Adrenal gland (tissue), 9 donors: ENCODE measurements at regions not wholly inside any gene's neighbourhood (a gene's known extent, or its start where the extent isn't known, plus 50 kb on each side); places are given as distances from the start of the nearest gene placed in this dataset.

Experiments used
- DNase-seq, 7 donors: peaks; one replicate each; pipeline ENCODE4 v3.0.0-alpha.2; 2019 to 2020
- H3K27ac ChIP-seq, 5 donors: fragments of 200-600 bp; sonication (generic) in 4 of 5; 1 replicate in 3 of 5; 2 replicates in 2 of 5; pipeline versions ENCODE4 v1.5.1 to v1.8.0; 2016 to 2020; ENCODE audit warnings: mild to moderate bottlenecking in 1 of 5
- H3K27me3 ChIP-seq: fragments of 200-600 bp; 2 replicates; pipeline ENCODE4 v1.8.0; 2021
- H3K36me3 ChIP-seq, 2 donors: fragments of 200-600 bp; replicated peaks in 1 of 2; 1 replicate in 1 of 2; 2 replicates in 1 of 2; pipeline versions ENCODE4 v1.5.1 to v1.8.0; 2018 to 2022
- H3K4me1 ChIP-seq, 2 donors: fragments of 200-600 bp; replicated peaks in 1 of 2; 1 replicate in 1 of 2; 2 replicates in 1 of 2; pipeline versions ENCODE4 v1.5.1 to v1.8.0; 2018 to 2021
- H3K4me3 ChIP-seq, 4 donors: fragments of 200-600 bp; sonication (generic) in 3 of 4; one replicate each; pipeline ENCODE4 v1.5.1; 2016 to 2018
- H3K9me3 ChIP-seq, 3 donors: fragments of 200-600 bp; sonication (generic) in 1 of 3; replicated peaks in 1 of 3; 1 replicate in 2 of 3; 2 replicates in 1 of 3; pipeline versions ENCODE4 v1.5.1 to v1.8.0; 2016 to 2021
- CTCF ChIP-seq, 6 experiments: fragments of 450-650 bp in 4 of 6; fragments of 200-600 bp in 2 of 6; sonication (generic) in 1 of 6; IDR thresholded peaks; 1 replicate in 5 of 6; 2 replicates in 1 of 6; pipeline versions ENCODE4 v1.5.1 to v1.8.0; 2016 to 2021; ENCODE audit warnings: antibody characterized with exemption in 6 of 6, mild to moderate bottlenecking in 2 of 6, moderate library complexity in 1 of 6
- POLR2A ChIP-seq, 2 donors: fragments of 450-650 bp; IDR thresholded peaks; one replicate each; pipeline ENCODE4 v1.6.1; 2017; ENCODE audit warnings: antibody characterized with exemption in 2 of 2, mild to moderate bottlenecking in 2 of 2, moderate library complexity in 1 of 2
- WGBS, 4 donors: extraction: QIAGEN DNeasy Blood & Tissue Kit in 2 of 4; methylation state at CpG; one replicate each; pipeline versions ENCODE4 v1.1.5 to v1.1.7; 2013 to 2017; 5-methylcytosine and 5-hydroxymethylcytosine counted together
- intact Hi-C, 2 donors: fragments of 100-400 bp; cut with DNase I; formaldehyde crosslinking; loops; one replicate each; pipeline versions ENCODE4 v1.14.1 to v1.15.0; 2022 to 2023
- donor health status: healthy with polysubstance abuse.
- donor health status: Bipolar disorder and iron deficiency.
- donor health status: DM: yes; HTN: yes; CAD: no.
- donor health status: DM: no; HTN: no; CAD: no.
- donor health status: DM: no; HTN: no; CAD: no.

GRCh38 chrX:131782646-131783045, 238.8 kb downstream of the OR13H1 start:
- no peaks in the 10 kb centered on the region for H3K9me3 ChIP-seq
- no peak overlapping the region for H3K27ac ChIP-seq
- H3K36me3 ChIP-seq = no peaks in the 10 kb centered on the region
- no peaks in the 10 kb centered on the region for H3K27me3 ChIP-seq
- H3K4me3 ChIP-seq = no peak overlapping the region
- no peak for DNase-seq
- no peak for TF ChIP-seq CTCF (IDR thresholded peaks at IDR 0.05)
- TF ChIP-seq POLR2A (IDR thresholded peaks at IDR 0.05) = no peak
- H3K4me1 ChIP-seq = peaks cover 0 to 6% of the 10 kb centered on the region in 2 donors
- WGBS, 4 donors = 57 to 100% (median 85%) methylated on average over 1 of the region's 1 CpG
- intact Hi-C loops = no loop called here

GRCh38 chrX:131783555-131784308, 239.4 kb upstream of the STK26 start:
- H3K27ac ChIP-seq = no peak overlapping the region
- WGBS, 4 donors = 51 to 91% (median 72%) methylated on average over 10 to 15 of the region's 15 CpGs
- H3K36me3 ChIP-seq = no peaks in the 10 kb centered on the region
- TF ChIP-seq POLR2A (IDR thresholded peaks at IDR 0.05) (no peak), CTCF (IDR thresholded peaks at IDR 0.05) (peak in 3 of 6 experiments; percentile 42 to 80 (median 52))
- H3K9me3 ChIP-seq = no peaks in the 10 kb centered on the region
- peaks cover 0 to 6% of the 10 kb centered on the region in 2 donors for H3K4me1 ChIP-seq
- no peaks in the 10 kb centered on the region for H3K27me3 ChIP-seq
- peak in 5 of 7 donors; percentile 74 to 92 (median 82) for DNase-seq
- intact Hi-C loops = no loop called here
- peak overlapping the region in 1 of 4 donors; percentile 38 for H3K4me3 ChIP-seq

- Histone ChIP-seq H3K27ac (no peak overlapping the region), H3K4me3 (no peak overlapping the region), H3K36me3 (no peaks in the 10 kb centered on the region), H3K9me3 (no peaks in the 10 kb centered on the region), H3K4me1 (peaks cover 0 to 4% of the 10 kb centered on the region in 2 donors), H3K27me3 (no peaks in the 10 kb centered on the region)
- WGBS, 4 donors = 61 to 77% (median 65%) methylated on average over 2 of the region's 2 CpGs
- intact Hi-C loops = no loop called here
- no peak for TF ChIP-seq POLR2A (IDR thresholded peaks at IDR 0.05)
- no peak for TF ChIP-seq CTCF (IDR thresholded peaks at IDR 0.05)
- DNase-seq = no peak
Observed at GRCh38 chrX:131789664-131790063, 233.4 kb upstream of the STK26 start.

GRCh38 chrX:131791608-131792355, 231.3 kb upstream of the STK26 start:
- 44 to 85% (median 65%) methylated on average over 7 to 9 of the region's 9 CpGs for WGBS, 4 donors
- Histone ChIP-seq H3K27me3 (no peaks in the 10 kb centered on the region), H3K4me3 (peak overlapping the region in 1 of 4 donors; percentile 59), H3K36me3 (no peaks in the 10 kb centered on the region), H3K27ac (no peak overlapping the region), H3K9me3 (no peaks in the 10 kb centered on the region), H3K4me1 (peaks cover 0 to 11% of the 10 kb centered on the region in 2 donors)
- TF ChIP-seq CTCF (IDR thresholded peaks at IDR 0.05) = no peak
- no peak for TF ChIP-seq POLR2A (IDR thresholded peaks at IDR 0.05)
- DNase-seq = no peak
- intact Hi-C loops = no loop called here
